CD14-positive monocyte (primary cell): ENCODE measurements at regions not wholly inside any gene's neighbourhood (a gene's known extent, or its start where the extent isn't known, plus 50 kb on each side); places are given as distances from the start of the nearest gene placed in this dataset.
"Not testable (repeated sequence)": the region's sequence is repeated elsewhere in the genome, so short reads cannot be mapped to it uniquely, and the experiment has no call there.

Source experiments
- DNase-seq, 3 donors: peaks; one replicate each; pipeline ENCODE4 v3.0.0-alpha.2; 2011 to 2022
- H2AFZ ChIP-seq: 2 replicates; pipeline ENCODE4 v1.6.0; 2012; ENCODE audit warnings: mild to moderate bottlenecking, low read depth, low read length, inconsistent platforms; ENCODE audit not compliant: insufficient read depth, poor library complexity, severe bottlenecking
- H3K27ac ChIP-seq, 2 donors: 1 replicate in 1 of 2; 2 replicates in 1 of 2; pipeline ENCODE4 v1.5.1; 2012 to 2013; ENCODE audit warnings: low read length in 2 of 2, control low read depth in 1 of 2, inconsistent platforms in 1 of 2, low read depth in 1 of 2, mild to moderate bottlenecking in 1 of 2
- H3K27me3 ChIP-seq, 2 donors: one replicate each; pipeline versions ENCODE4 v1.6.0 to v1.6.1; 2011 to 2013; ENCODE audit warnings: low read length in 2 of 2; ENCODE audit not compliant: control insufficient read depth in 2 of 2, insufficient read depth in 2 of 2
- H3K36me3 ChIP-seq, 2 donors: replicated peaks in 1 of 2; 1 replicate in 1 of 2; 2 replicates in 1 of 2; pipeline versions ENCODE4 v1.5.1 to v1.6.1; 2012 to 2013; ENCODE audit warnings: low read length in 2 of 2, control low read depth in 1 of 2, inconsistent platforms in 1 of 2, mild to moderate bottlenecking in 1 of 2; ENCODE audit not compliant: insufficient read depth in 2 of 2, control insufficient read depth in 1 of 2
- H3K4me1 ChIP-seq, 2 donors: 1 replicate in 1 of 2; 2 replicates in 1 of 2; pipeline versions ENCODE4 v1.5.1 to v1.6.1; 2012 to 2013; ENCODE audit warnings: low read length in 2 of 2, control low read depth in 1 of 2, inconsistent platforms in 1 of 2, mild to moderate bottlenecking in 1 of 2, moderate library complexity in 1 of 2; ENCODE audit not compliant: insufficient read depth in 2 of 2, control insufficient read depth in 1 of 2
- H3K4me2 ChIP-seq: replicated peaks from 2 replicates; pipeline ENCODE3; 2012; ENCODE audit warnings: low read length, moderate library complexity, mild to moderate bottlenecking; ENCODE audit not compliant: poor library complexity, severe bottlenecking; ENCODE audit errors: extremely low read depth
- H3K4me3 ChIP-seq, 3 experiments: fragments of 200-600 bp in 1 of 3; sonication (generic) in 1 of 3; replicated peaks in 1 of 3; 1 replicate in 2 of 3; 2 replicates in 1 of 3; pipeline ENCODE4 v1.5.1; 2011 to 2013; ENCODE audit warnings: low read length in 3 of 3, mild to moderate bottlenecking in 3 of 3, control low read depth in 2 of 3, low read depth in 2 of 3, inconsistent platforms in 1 of 3, moderate library complexity in 1 of 3
- H3K79me2 ChIP-seq: 2 replicates; pipeline ENCODE4 v1.6.0; 2012; ENCODE audit warnings: mild to moderate bottlenecking, control low read depth, inconsistent platforms, low read length, moderate library complexity; ENCODE audit not compliant: insufficient read depth
- H3K9ac ChIP-seq: 2 replicates; pipeline ENCODE4 v1.6.0; 2017; ENCODE audit warnings: low read length, mild to moderate bottlenecking; ENCODE audit not compliant: insufficient read depth, poor library complexity, severe bottlenecking
- H3K9me3 ChIP-seq, 2 donors: replicated peaks in 1 of 2; 1 replicate in 1 of 2; 2 replicates in 1 of 2; pipeline versions ENCODE4 v1.5.1 to v1.6.1; 2012 to 2013; ENCODE audit warnings: low read length in 2 of 2, control low read depth in 1 of 2; ENCODE audit not compliant: control insufficient read depth in 1 of 2, insufficient read depth in 1 of 2
- H4K20me1 ChIP-seq: 2 replicates; pipeline ENCODE4 v1.6.0; 2012; ENCODE audit warnings: mild to moderate bottlenecking, low read length, control low read depth, moderate library complexity; ENCODE audit not compliant: insufficient read depth
- H3K27ac Mint-ChIP-seq, 7 donors: one replicate each; pipeline ENCODE4 v1.8.0; 2020; ENCODE audit warnings: mild to moderate bottlenecking in 7 of 7, mixed read lengths in 7 of 7, moderate library complexity in 6 of 7, inconsistent platforms in 2 of 7
- H3K27me3 Mint-ChIP-seq, 3 donors: one replicate each; pipeline ENCODE4 v1.8.0; 2021 to 2022; ENCODE audit warnings: low read depth in 3 of 3, mild to moderate bottlenecking in 3 of 3, mixed read lengths in 3 of 3, moderate library complexity in 3 of 3, inconsistent platforms in 1 of 3
- H3K36me3 Mint-ChIP-seq, 2 donors: one replicate each; pipeline ENCODE4 v1.8.0; 2020; ENCODE audit warnings: mixed read lengths in 2 of 2, inconsistent platforms in 1 of 2, mild to moderate bottlenecking in 1 of 2
- H3K4me1 Mint-ChIP-seq: one replicate; pipeline ENCODE4 v1.8.0; 2020; ENCODE audit warnings: mild to moderate bottlenecking, mixed read lengths
- H3K4me3 Mint-ChIP-seq, 2 donors: one replicate each; pipeline ENCODE4 v1.8.0; 2020; ENCODE audit warnings: mild to moderate bottlenecking in 2 of 2, mixed read lengths in 2 of 2, moderate library complexity in 1 of 2
- H3K9me3 Mint-ChIP-seq, 7 donors: one replicate each; pipeline ENCODE4 v1.8.0; 2020 to 2022; ENCODE audit warnings: mixed read lengths in 7 of 7, mild to moderate bottlenecking in 6 of 7, moderate library complexity in 6 of 7, inconsistent platforms in 2 of 7
- WGBS: methylation state at CpG from one replicate; pipeline ENCODE4 v1.1.5; 2013; ENCODE audit warnings: missing lambda C conversion rate; ENCODE audit not compliant: insufficient coverage; 5-methylcytosine and 5-hydroxymethylcytosine counted together
- intact Hi-C, 2 donors: fragments of 100-400 bp; cut with micrococcal nuclease; formaldehyde crosslinking; loops; one replicate each; pipeline versions ENCODE4 v1.15.0 to v1.15.1; 2023
- TF ChIP-seq, protein P1 (sequence below): fragments of 200-600 bp; IDR thresholded peaks from one replicate; pipeline ENCODE4 v1.8.0; 2022; ENCODE audit warnings: antibody characterized with exemption, mild to moderate bottlenecking

DNA sequence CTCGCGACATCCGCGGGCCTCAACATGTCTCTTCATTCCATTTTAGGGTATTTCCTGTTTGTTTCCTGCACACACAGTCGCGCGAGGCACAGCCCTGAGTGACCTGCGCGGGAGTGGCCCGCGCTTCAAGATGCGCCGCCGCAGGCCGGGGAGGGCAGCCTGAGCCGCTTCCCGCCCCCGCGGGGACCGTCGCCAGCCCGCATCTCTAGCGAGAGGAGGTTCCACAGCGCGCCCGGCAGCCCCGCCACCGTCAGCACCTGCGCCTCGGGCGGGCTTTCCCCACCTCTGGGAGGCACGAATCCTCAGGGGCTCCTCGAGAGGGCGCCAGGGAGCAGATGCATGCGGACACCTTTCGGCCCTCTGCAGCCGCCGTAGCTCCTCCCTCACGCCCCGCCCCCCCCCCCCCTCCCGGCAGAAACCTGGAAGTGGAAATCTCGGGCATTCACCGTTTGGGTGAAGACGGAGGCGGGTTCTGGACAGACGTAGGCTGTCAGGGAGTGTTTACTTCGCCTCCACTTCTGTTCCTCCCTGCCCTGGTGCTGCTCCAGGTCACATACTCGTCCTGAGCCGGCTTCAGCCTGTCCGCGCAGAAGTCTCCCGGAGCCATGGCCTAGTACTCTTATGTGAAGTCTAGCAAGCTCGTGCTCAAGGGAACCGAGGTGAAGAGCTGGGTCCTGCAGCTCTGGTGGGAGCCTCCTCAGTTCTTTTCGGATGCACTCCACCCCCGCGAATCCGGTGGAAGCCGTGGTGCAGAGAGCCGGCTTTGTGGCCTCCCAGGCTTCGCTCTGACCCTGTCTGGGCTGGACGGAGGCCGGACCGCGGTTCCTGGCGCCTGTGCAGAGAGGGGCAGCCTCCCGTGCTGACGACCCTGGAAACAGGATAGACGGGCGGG, 880.5 kb upstream of the DEFB115 start:
- peak overlapping the region; percentile 63 for H3K4me2 ChIP-seq
- 17% methylated on average over 57 of the region's 70 CpGs for WGBS

DNA sequence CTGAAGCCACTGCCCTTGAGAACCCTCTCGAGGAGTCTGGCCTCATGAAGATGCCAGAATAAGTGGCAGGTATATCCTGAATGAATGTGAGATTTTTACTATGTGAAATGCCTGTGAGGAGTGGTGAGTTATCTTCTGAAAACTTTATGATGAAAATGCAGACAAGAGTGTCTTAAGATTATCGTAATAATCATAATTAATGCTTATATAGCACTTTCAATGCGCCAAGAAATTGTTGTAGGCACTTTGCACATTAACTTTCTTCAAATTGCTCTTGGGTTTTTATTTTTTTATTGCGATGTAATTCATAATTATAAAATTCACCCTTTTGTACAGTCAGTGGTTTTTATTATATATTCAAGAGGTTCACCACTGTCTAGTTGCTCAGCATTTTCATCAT, 879.1 kb upstream of the DEFB115 start:
- H4K20me1 ChIP-seq, H3K4me1 ChIP-seq, H3K9me3 ChIP-seq, H3K79me2 ChIP-seq, H3K27ac ChIP-seq, H3K36me3 ChIP-seq, H3K4me2 ChIP-seq, H3K27me3 ChIP-seq, DNase-seq, intact Hi-C loops, H3K27me3 Mint-ChIP-seq, H3K9ac ChIP-seq, H3K4me3 ChIP-seq, H2AFZ ChIP-seq: not testable (repeated sequence)
- Mint-ChIP-seq H3K27ac (peak overlapping the region in 3 of 7 donors; percentile 8 to 53 (median 43)), H3K4me1 (peaks cover 22% of the 10 kb centered on the region), H3K4me3 (peak overlapping the region in 1 of 2 donors; percentile 91), H3K36me3 (peaks cover 12 to 17% of the 10 kb centered on the region in 2 donors), H3K9me3 (peaks cover 2 to 17% (median 7%) of the 10 kb centered on the region in 7 donors)
- WGBS: 60% methylated on average over 1 of the region's 4 CpGs

More for the DNA sequence above, 880.5 kb upstream of the DEFB115 start:
- no peaks in the 10 kb centered on the region for H3K36me3 ChIP-seq
- intact Hi-C loops: no loop called here
- Mint-ChIP-seq H3K27me3 (peaks cover 0 to 12% (median 2%) of the 10 kb centered on the region in 3 donors), H3K27ac (peak overlapping the region in 5 of 7 donors; percentile 81 to 96 (median 91)), H3K4me3 (peak overlapping the region; percentile 90 to 91), H3K9me3 (peaks cover 2 to 16% (median 7%) of the 10 kb centered on the region in 7 donors), H3K4me1 (peaks cover 19% of the 10 kb centered on the region), H3K36me3 (peaks cover 7 to 12% of the 10 kb centered on the region in 2 donors)
- peak overlapping the region; percentile 81 to 83 for H3K27ac ChIP-seq
- no peaks in the 10 kb centered on the region for H4K20me1 ChIP-seq
- no peaks in the 10 kb centered on the region for H3K27me3 ChIP-seq
- H2AFZ ChIP-seq: peak overlapping the region; percentile 83
- H3K4me3 ChIP-seq: peak overlapping the region; percentile 50 to 82 (median 63)
- TF ChIP-seq, protein P1, sequence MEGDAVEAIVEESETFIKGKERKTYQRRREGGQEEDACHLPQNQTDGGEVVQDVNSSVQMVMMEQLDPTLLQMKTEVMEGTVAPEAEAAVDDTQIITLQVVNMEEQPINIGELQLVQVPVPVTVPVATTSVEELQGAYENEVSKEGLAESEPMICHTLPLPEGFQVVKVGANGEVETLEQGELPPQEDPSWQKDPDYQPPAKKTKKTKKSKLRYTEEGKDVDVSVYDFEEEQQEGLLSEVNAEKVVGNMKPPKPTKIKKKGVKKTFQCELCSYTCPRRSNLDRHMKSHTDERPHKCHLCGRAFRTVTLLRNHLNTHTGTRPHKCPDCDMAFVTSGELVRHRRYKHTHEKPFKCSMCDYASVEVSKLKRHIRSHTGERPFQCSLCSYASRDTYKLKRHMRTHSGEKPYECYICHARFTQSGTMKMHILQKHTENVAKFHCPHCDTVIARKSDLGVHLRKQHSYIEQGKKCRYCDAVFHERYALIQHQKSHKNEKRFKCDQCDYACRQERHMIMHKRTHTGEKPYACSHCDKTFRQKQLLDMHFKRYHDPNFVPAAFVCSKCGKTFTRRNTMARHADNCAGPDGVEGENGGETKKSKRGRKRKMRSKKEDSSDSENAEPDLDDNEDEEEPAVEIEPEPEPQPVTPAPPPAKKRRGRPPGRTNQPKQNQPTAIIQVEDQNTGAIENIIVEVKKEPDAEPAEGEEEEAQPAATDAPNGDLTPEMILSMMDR: peak; percentile 82
- H3K4me1 ChIP-seq: peaks cover 3 to 6% of the 10 kb centered on the region in 2 donors
- H3K79me2 ChIP-seq: no peaks in the 10 kb centered on the region
- peak; percentile 65 to 82 (median 70) for DNase-seq
- H3K9ac ChIP-seq: peak overlapping the region; percentile 70
- H3K9me3 ChIP-seq: no peaks in the 10 kb centered on the region

DNA sequence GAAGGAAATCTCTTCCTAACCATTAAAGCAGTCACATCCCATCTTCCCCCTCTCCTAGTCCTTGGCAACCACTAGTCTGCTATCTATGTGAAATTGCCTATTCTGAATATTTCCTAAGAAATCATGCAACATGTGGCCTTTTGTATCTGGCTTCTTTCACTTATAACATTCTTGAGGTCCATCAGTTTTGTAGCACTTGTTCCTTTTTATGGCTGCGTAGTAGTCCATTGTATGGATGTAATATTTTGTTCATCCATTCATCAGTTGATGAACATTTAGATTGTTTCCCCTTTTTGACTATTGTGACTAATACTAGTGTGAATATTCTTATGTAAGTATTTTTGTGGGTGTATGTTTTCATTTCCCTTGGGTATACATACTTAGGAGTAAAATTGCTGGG, 878.7 kb upstream of the DEFB115 start:
- H3K9me3 ChIP-seq, H3K4me3 ChIP-seq, H2AFZ ChIP-seq, H3K36me3 ChIP-seq, H3K27ac Mint-ChIP-seq, H3K4me1 ChIP-seq, H3K27me3 ChIP-seq, H3K4me3 Mint-ChIP-seq, DNase-seq, H3K4me2 ChIP-seq, H3K9ac ChIP-seq, H3K27ac ChIP-seq, H3K27me3 Mint-ChIP-seq, intact Hi-C loops, H4K20me1 ChIP-seq, H3K79me2 ChIP-seq: not testable (repeated sequence)
- Mint-ChIP-seq H3K36me3 (peaks cover 14 to 18% of the 10 kb centered on the region in 2 donors), H3K9me3 (peaks cover 2 to 17% (median 7%) of the 10 kb centered on the region in 7 donors), H3K4me1 (peaks cover 22% of the 10 kb centered on the region)
- no CpG with 5 or more reads among the region's 1 CpG for WGBS

DNA sequence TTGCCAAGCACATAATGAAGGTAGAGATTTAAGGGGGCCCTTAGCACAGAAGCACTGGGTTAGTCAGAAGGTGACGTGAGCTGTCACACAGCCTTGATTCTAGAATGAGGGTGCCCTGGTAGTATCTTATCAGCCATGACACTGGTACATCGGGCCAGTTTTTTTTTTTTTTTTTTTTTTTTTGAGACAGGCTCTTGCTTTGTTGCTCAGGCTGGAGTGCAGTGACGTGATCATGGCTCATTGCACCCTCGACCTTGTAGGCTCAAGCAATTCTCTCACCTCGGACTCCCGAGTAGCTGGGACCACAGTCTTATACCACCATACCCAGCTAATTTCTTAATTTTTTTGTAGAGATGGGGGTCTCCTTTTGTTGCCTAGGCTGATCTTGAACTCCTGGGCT, 872.6 kb upstream of the DEFB115 start:
- H3K4me1 Mint-ChIP-seq, H3K27me3 ChIP-seq, H3K4me3 Mint-ChIP-seq, H3K4me2 ChIP-seq, H3K27ac ChIP-seq, H3K9me3 ChIP-seq, H2AFZ ChIP-seq, H3K27me3 Mint-ChIP-seq, H3K4me3 ChIP-seq, DNase-seq, H3K36me3 ChIP-seq, H4K20me1 ChIP-seq, intact Hi-C loops, H3K9ac ChIP-seq, H3K9me3 Mint-ChIP-seq, H3K4me1 ChIP-seq, H3K27ac Mint-ChIP-seq, H3K79me2 ChIP-seq: not testable (repeated sequence)
- H3K36me3 Mint-ChIP-seq: peaks cover 36 to 40% of the 10 kb centered on the region in 2 donors
- 57% methylated on average over 1 of the region's 6 CpGs for WGBS
